ENCODE measurements at regions not wholly inside any gene's neighbourhood (a gene's known extent, or its start where the extent isn't known, plus 50 kb on each side); places are given as distances from the start of the nearest gene placed in this dataset.

GRCh38 chr5:10153394-10153793 is 96.3 kb downstream of the ATPSCKMT start:
- no peak for DNase-seq (ENCODE audit: low read depth)
- H3K4me3 ChIP-seq (ENCODE audit: low read length), result no peak overlapping the region
- TF ChIP-seq CTCF (conservative IDR thresholded peaks at IDR 0.05; ENCODE audit: low read length), result no peak

- no peak overlapping the region for H3K4me3 ChIP-seq (ENCODE audit: low read length)
- TF ChIP-seq CTCF (conservative IDR thresholded peaks at IDR 0.05; ENCODE audit: low read length), result no peak
- no peak for DNase-seq (ENCODE audit: low read depth)
Measured at GRCh38 chr5:10151656-10152055, 98.0 kb downstream of the ATPSCKMT start.

- no peak for DNase-seq (ENCODE audit: low read depth)
Measured at GRCh38 chr5:10149911-10150310, 99.8 kb downstream of the ATPSCKMT start.

GRCh38 chr5:10145923-10146401 is 103.7 kb downstream of the ATPSCKMT start:
- DNase-seq (ENCODE audit: low read depth), result peak; percentile 67
- TF ChIP-seq CTCF (conservative IDR thresholded peaks at IDR 0.05; ENCODE audit: low read length), result peak; percentile 63
- H3K4me3 ChIP-seq (ENCODE audit: low read length), result no peak overlapping the region

More at GRCh38 chr5:10149911-10150310, 99.8 kb downstream of the ATPSCKMT start:
- no peak for TF ChIP-seq CTCF (conservative IDR thresholded peaks at IDR 0.05; ENCODE audit: low read length)
- no peak overlapping the region for H3K4me3 ChIP-seq (ENCODE audit: low read length)

- TF ChIP-seq CTCF (conservative IDR thresholded peaks at IDR 0.05; ENCODE audit: low read length), result no peak
- DNase-seq (ENCODE audit: low read depth), result no peak
- no peak overlapping the region for H3K4me3 ChIP-seq (ENCODE audit: low read length)
Measured at GRCh38 chr5:10144040-10144439, 105.6 kb downstream of the ATPSCKMT start.

- DNase-seq (ENCODE audit: low read depth), result peak; percentile 26
- H3K4me3 ChIP-seq (ENCODE audit: low read length), result no peak overlapping the region
- TF ChIP-seq CTCF (conservative IDR thresholded peaks at IDR 0.05; ENCODE audit: low read length), result peak; percentile 49
Measured at GRCh38 chr5:10140195-10140973, 109.3 kb downstream of the ATPSCKMT start.

- H3K4me3 ChIP-seq (ENCODE audit: low read length), result no peak overlapping the region
- TF ChIP-seq CTCF (conservative IDR thresholded peaks at IDR 0.05; ENCODE audit: low read length), result no peak
- DNase-seq (ENCODE audit: low read depth), result peak; percentile 15
Measured at GRCh38 chr5:10138395-10139057, 111.2 kb downstream of the ATPSCKMT start.

Data from AG10803 (cell line).